GM10266 (cell line): ENCODE measurements at regions not wholly inside any gene's neighbourhood (a gene's known extent, or its start where the extent isn't known, plus 50 kb on each side); places are given as distances from the start of the nearest gene placed in this dataset.
"Not testable (repeated sequence)": the region's sequence is repeated elsewhere in the genome, so short reads cannot be mapped to it uniquely, and the experiment has no call there.

Experiments
- DNase-seq: peaks from one replicate; pipeline ENCODE4 v3.0.0; 2012; ENCODE audit errors: extremely low spot score
- TF ChIP-seq, protein P1 (sequence below): IDR thresholded peaks from 2 replicates; pipeline ENCODE4 v1.5.1; 2012; ENCODE audit warnings: mild to moderate bottlenecking, low read depth; ENCODE audit not compliant: control insufficient read depth, insufficient read depth; ENCODE audit errors: missing control alignments

DNA sequence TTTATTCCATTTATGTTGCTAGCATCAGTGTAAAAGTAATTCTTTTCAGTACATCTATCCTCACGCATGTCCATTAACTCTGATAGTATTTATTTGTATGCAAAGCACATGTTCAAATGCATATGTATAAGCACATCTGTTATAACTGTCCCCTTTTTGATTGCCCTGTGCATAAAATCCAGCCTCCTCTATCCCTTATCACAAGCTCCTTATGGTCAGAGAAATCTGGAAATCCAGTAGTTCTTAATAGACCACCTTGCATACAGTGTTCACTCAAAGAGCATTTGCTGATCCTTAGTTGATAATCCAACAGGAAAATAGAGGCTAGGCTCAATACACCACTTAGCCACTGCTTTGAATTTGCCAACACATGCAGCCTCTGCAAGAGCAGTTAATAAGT, 443.5 kb downstream of the AASDHPPT start:
- TF ChIP-seq, protein P1, sequence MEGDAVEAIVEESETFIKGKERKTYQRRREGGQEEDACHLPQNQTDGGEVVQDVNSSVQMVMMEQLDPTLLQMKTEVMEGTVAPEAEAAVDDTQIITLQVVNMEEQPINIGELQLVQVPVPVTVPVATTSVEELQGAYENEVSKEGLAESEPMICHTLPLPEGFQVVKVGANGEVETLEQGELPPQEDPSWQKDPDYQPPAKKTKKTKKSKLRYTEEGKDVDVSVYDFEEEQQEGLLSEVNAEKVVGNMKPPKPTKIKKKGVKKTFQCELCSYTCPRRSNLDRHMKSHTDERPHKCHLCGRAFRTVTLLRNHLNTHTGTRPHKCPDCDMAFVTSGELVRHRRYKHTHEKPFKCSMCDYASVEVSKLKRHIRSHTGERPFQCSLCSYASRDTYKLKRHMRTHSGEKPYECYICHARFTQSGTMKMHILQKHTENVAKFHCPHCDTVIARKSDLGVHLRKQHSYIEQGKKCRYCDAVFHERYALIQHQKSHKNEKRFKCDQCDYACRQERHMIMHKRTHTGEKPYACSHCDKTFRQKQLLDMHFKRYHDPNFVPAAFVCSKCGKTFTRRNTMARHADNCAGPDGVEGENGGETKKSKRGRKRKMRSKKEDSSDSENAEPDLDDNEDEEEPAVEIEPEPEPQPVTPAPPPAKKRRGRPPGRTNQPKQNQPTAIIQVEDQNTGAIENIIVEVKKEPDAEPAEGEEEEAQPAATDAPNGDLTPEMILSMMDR = no peak
- no peak for DNase-seq

DNA sequence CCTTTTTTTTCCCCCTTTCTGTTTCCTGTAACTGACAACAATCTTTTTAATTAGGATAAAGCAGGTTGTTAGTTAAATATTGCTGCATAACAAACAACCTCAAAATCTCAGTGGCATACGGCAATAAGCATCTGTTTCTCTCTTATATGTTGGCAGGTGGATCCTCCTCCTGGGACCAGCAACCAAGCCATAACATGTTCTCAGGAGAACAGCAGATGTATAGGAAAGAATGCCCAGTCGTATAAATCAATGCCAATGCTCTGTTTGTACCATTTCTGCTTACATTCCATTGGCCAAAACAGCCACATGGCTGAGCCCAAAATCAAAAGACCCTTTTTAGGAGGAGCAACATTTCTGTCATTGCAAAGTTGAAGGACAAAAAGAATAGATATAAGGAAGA, 445.7 kb downstream of the AASDHPPT start:
- no peak for DNase-seq
- TF ChIP-seq, protein P1 = no peak

DNA sequence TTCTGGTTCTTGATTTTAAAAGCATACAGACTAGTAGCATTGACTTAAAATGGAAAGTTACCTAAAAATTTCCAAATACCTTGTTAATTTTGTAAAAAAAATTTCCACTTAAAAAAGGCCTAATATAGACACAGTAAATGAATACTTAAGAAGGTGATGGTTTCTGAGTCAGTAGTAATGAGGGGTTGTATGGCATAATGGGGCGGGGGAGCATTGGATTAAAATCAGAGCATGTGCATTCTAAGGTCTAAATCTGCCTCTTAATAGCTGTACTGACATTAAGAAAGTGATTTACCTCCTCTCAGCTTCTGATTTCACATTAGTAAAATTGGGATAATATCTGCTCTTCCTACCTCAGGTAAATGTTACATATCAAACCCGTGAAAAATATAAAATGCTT, 446.5 kb downstream of the AASDHPPT start:
- TF ChIP-seq, protein P1 = no peak
- DNase-seq = no peak

DNA sequence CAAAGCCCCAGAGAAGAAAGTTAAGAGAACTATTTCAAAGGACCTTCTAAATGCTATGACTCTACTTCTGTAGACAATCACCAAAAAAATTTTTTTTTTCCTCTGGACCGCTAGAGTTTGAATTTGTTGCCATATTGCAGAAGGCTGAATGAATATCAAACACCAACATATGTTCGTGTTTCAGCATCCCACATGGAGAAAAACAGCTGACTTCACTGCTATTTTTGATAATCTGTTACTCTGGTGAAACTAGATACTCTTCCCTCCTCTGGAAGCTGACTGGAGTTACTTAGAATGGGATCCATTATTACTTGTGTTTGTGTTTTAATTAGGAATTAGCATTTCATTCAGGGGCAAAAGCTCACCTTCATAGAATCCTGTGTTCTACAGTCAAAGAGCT, 447.0 kb downstream of the AASDHPPT start:
- no peak for DNase-seq
- TF ChIP-seq, protein P1 = no peak

DNA sequence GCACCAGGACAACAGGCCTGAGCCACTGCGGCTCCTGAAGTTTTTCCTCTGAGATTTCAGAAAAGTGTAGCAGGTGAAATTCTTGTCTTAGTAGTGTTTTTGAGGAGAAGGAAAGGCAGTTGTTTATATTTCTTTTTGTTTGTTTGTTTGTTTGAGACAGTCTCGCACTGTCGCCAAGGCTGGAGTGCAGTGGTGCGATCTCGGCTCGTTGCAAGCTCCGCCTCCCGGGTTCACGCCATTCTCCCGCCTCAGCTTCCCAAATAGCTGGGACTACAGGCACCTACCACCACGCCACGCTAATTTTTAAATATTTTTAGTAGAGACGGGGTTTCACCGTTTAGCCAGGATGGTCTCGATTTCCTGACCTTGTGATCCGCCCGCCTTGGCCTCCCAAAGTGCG, 454.2 kb downstream of the AASDHPPT start:
- DNase-seq = not testable (repeated sequence)

DNA sequence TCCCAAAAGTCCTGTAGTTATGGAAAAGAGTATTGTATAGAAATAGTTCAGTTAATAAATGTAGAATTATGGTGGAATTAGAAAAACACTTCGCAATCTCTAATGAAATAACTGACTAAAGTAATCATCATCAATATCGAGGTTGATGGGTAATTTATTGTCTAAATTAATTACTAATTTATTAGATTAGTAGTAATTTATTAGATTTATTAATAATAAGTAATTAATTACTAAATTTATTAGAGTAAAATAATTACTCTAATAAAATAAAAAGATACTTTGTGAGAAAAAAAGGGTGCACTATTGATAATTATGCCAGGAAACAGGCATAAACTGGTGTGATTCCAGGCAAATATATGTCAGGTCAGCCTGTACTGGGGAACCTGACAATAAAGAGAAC, 455.6 kb downstream of the AASDHPPT start:
- TF ChIP-seq, protein P1 = no peak
- no peak for DNase-seq

DNA sequence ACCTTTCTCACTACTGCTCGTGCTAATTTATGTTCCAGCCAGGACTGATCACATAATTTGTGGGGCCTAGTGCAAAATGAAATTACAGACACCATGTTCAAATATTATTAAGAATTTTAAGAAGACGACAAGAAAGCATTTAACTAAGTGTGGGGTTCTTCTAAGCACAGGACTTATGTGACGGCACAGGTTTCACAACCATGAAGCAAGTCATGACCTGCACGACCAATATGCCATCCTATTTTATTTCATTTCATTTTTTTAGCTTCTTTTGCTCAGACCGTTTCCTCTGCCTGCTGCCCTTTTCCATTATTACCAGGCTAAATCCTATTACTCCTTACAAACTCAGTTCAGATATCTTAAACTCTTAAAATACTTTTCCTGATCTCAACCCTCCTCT, 462.5 kb downstream of the AASDHPPT start:
- TF ChIP-seq, protein P1 = no peak
- no peak for DNase-seq

DNA sequence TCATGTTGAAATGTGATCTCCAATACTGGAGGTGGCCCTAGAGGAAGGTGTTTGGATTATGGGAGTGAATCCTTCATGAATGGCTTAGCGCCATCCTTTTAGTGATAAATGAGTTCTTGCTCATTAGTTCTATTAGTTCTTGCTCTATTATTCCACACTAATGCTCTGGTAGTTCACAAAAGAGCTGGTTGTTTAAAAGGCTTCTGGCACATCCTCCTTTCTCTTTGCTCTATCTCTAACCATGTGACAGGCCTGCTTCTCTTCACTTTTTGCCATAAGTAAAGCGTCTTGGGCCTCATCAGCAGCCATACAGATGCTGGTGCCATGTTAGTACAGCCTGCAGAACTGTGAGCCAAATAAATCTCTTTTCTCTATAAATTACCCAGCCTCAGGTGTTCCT, 469.9 kb downstream of the GUCY1A2 start:
- TF ChIP-seq, protein P1 = no peak
- no peak for DNase-seq
